ENCODE measurements at regions not wholly inside any gene's neighbourhood (a gene's known extent, or its start where the extent isn't known, plus 50 kb on each side); places are given as distances from the start of the nearest gene placed in this dataset.

- peaks cover 5% of the 10 kb centered on the region for H3K4me1 Mint-ChIP-seq
- H3K36me3 Mint-ChIP-seq (ENCODE audit: insufficient read depth), result peaks cover 1% of the 10 kb centered on the region
- H3K27ac Mint-ChIP-seq (ENCODE audit: low read depth), result no peak overlapping the region
- no peak for ATAC-seq (replicated peaks; ENCODE audit: extremely low read depth, poor library complexity, severe bottlenecking)
- no peak overlapping the region for H3K4me3 Mint-ChIP-seq
- DNase-seq (ENCODE audit: low spot score in 2 of 2), result no peak
- H3K27me3 Mint-ChIP-seq, result peaks cover 9% of the 10 kb centered on the region
- no peaks in the 10 kb centered on the region for H3K9me3 Mint-ChIP-seq
Observed at GRCh38 chr1:59027177-59027576, 243.3 kb upstream of the JUN start.

GRCh38 chr1:59028048-59028447, 244.2 kb upstream of the JUN start:
- Mint-ChIP-seq H3K27ac (ENCODE audit: low read depth) (no peak overlapping the region), H3K27me3 (peaks cover 9% of the 10 kb centered on the region), H3K4me1 (peaks cover 5% of the 10 kb centered on the region), H3K36me3 (ENCODE audit: insufficient read depth) (no peaks in the 10 kb centered on the region), H3K9me3 (no peaks in the 10 kb centered on the region), H3K4me3 (no peak overlapping the region)
- DNase-seq (ENCODE audit: low spot score in 2 of 2) (no peak), ATAC-seq (replicated peaks; ENCODE audit: extremely low read depth, poor library complexity, severe bottlenecking) (no peak)

DNA sequence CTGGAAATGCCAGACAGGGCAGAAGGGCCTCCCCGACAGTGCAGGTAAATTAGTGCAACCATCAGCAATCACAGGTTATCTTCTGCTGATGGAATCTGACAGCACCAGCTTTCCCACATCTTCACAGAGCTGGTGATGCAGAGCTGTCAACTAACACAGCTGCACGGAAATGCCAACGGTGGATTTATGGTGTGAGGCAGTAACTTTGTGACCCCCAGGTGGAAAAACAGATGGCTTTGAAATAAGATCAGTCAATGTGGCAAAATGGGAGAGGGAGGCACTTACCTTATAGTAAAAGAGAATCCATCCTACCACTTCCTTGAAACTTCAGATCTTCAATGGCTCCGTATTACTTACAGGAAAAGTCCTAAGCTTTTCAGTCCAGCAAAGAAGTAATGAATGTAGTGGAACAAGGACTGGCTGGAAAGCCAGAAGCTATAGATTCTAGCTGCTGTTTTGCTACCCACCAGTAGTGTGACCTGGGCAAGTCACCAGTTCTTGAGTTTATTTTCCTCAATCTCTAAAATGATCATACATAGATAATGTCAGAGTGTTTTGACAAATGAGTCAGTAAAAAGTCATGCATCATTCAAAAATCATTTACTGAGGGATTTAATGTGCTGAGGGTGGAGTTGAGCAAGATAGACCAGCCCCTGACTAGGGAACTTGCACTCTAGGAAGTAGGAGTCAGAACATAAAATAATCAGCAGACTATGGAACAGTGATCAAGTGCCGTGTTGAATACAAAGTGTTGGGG, 245.7 kb upstream of the JUN start:
- Mint-ChIP-seq H3K27me3 (peaks cover 9% of the 10 kb centered on the region), H3K4me3 (no peak overlapping the region), H3K4me1 (peaks cover 5% of the 10 kb centered on the region), H3K27ac (ENCODE audit: low read depth) (no peak overlapping the region), H3K9me3 (no peaks in the 10 kb centered on the region), H3K36me3 (ENCODE audit: insufficient read depth) (no peaks in the 10 kb centered on the region)
- DNase-seq (ENCODE audit: low spot score in 2 of 2) (no peak), ATAC-seq (replicated peaks; ENCODE audit: extremely low read depth, poor library complexity, severe bottlenecking) (no peak)

GRCh38 chr1:59032228-59032627, 248.4 kb upstream of the JUN start:
- H3K27me3 Mint-ChIP-seq, result no peaks in the 10 kb centered on the region
- no peaks in the 10 kb centered on the region for H3K9me3 Mint-ChIP-seq
- H3K4me1 Mint-ChIP-seq, result no peaks in the 10 kb centered on the region
- ATAC-seq (replicated peaks; ENCODE audit: extremely low read depth, poor library complexity, severe bottlenecking) (no peak), DNase-seq (ENCODE audit: low spot score in 2 of 2) (no peak)
- no peak overlapping the region for H3K4me3 Mint-ChIP-seq
- no peaks in the 10 kb centered on the region for H3K36me3 Mint-ChIP-seq (ENCODE audit: insufficient read depth)
- H3K27ac Mint-ChIP-seq (ENCODE audit: low read depth), result no peak overlapping the region

- Mint-ChIP-seq H3K27ac (ENCODE audit: low read depth) (no peak overlapping the region), H3K27me3 (no peaks in the 10 kb centered on the region), H3K4me1 (no peaks in the 10 kb centered on the region), H3K4me3 (no peak overlapping the region), H3K36me3 (ENCODE audit: insufficient read depth) (no peaks in the 10 kb centered on the region), H3K9me3 (no peaks in the 10 kb centered on the region)
- DNase-seq (ENCODE audit: low spot score in 2 of 2), result no peak
- no peak for ATAC-seq (replicated peaks; ENCODE audit: extremely low read depth, poor library complexity, severe bottlenecking)
Observed at GRCh38 chr1:59033761-59034160, 249.9 kb upstream of the JUN start.

- no peaks in the 10 kb centered on the region for H3K27me3 Mint-ChIP-seq
- H3K27ac Mint-ChIP-seq (ENCODE audit: low read depth), result no peak overlapping the region
- ATAC-seq (replicated peaks; ENCODE audit: extremely low read depth, poor library complexity, severe bottlenecking) (no peak), DNase-seq (ENCODE audit: low spot score in 2 of 2) (no peak)
- H3K36me3 Mint-ChIP-seq (ENCODE audit: insufficient read depth), result no peaks in the 10 kb centered on the region
- no peaks in the 10 kb centered on the region for H3K4me1 Mint-ChIP-seq
- no peak overlapping the region for H3K4me3 Mint-ChIP-seq
- H3K9me3 Mint-ChIP-seq, result no peaks in the 10 kb centered on the region
Observed at GRCh38 chr1:59034925-59035324, 251.1 kb upstream of the JUN start.

- no peak overlapping the region for H3K4me3 Mint-ChIP-seq
- no peaks in the 10 kb centered on the region for H3K27me3 Mint-ChIP-seq
- H3K9me3 Mint-ChIP-seq, result no peaks in the 10 kb centered on the region
- ATAC-seq (replicated peaks; ENCODE audit: extremely low read depth, poor library complexity, severe bottlenecking) (no peak), DNase-seq (ENCODE audit: low spot score in 2 of 2) (no peak)
- H3K4me1 Mint-ChIP-seq, result peaks cover 9% of the 10 kb centered on the region
- no peaks in the 10 kb centered on the region for H3K36me3 Mint-ChIP-seq (ENCODE audit: insufficient read depth)
- H3K27ac Mint-ChIP-seq (ENCODE audit: low read depth), result no peak overlapping the region
Observed at GRCh38 chr1:59039551-59039950, 255.7 kb upstream of the JUN start.

GRCh38 chr1:59040486-59040885, 256.4 kb upstream of the FGGY start:
- H3K4me1 Mint-ChIP-seq, result peaks cover 18% of the 10 kb centered on the region
- H3K27ac Mint-ChIP-seq (ENCODE audit: low read depth), result no peak overlapping the region
- DNase-seq (ENCODE audit: low spot score in 2 of 2) (no peak), ATAC-seq (replicated peaks; ENCODE audit: extremely low read depth, poor library complexity, severe bottlenecking) (no peak)
- H3K9me3 Mint-ChIP-seq, result no peaks in the 10 kb centered on the region
- no peak overlapping the region for H3K4me3 Mint-ChIP-seq
- H3K27me3 Mint-ChIP-seq, result no peaks in the 10 kb centered on the region
- no peaks in the 10 kb centered on the region for H3K36me3 Mint-ChIP-seq (ENCODE audit: insufficient read depth)

DNA sequence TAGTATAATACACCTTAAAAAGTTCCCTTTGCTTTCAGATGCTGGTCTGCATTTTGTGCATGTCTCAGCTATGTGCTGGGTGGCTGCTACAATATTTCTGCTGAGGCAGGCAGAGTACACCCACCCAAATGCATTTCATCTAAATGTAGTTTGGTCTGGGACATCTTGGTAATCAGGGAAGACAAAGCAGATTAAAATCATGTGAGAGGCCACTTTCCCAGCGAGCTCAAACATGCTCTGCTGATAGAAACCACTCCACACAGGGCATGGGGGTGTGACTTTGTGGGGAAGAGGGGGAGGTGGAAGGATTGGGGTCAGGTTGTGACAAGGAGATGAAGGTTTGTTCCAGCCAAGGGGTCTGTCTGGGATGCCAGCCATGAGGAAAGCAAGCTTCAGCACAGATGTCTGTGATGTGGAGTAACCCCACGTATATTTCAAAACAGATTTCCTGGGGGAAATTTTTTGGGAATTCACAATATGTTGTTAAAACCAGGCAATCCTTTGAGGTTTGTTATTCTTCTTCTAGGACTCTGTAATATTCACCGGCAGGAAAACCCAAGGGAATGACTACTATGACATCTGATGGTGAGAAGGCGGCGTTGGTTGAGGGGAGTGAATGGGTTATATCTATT, 255.1 kb upstream of the FGGY start:
- Mint-ChIP-seq H3K4me3 (no peak overlapping the region), H3K27me3 (no peaks in the 10 kb centered on the region), H3K27ac (ENCODE audit: low read depth) (no peak overlapping the region), H3K9me3 (no peaks in the 10 kb centered on the region), H3K4me1 (peaks cover 31% of the 10 kb centered on the region), H3K36me3 (ENCODE audit: insufficient read depth) (no peaks in the 10 kb centered on the region)
- DNase-seq (ENCODE audit: low spot score in 2 of 2) (no peak), ATAC-seq (replicated peaks; ENCODE audit: extremely low read depth, poor library complexity, severe bottlenecking) (no peak)

DNA sequence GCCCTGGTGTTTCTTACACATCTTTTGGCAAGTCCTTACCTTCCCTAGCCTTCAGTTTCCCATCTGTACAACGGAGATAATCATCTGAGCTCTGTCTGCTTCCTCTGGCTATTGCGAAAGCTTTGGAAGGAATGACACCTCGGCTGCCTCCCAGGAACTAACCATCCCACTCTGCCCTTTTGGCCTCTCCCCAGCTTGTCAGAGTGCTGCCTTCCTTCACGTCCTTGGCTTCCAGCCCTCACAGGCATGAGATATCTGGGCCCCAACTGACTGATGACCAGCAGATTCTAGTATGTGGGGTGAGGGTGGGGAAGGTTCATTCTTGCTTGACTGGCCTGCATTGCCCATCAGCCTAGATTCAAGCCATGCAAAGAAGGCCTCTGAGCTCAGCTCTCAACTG, 253.1 kb upstream of the FGGY start:
- no peak for ATAC-seq (replicated peaks; ENCODE audit: extremely low read depth, poor library complexity, severe bottlenecking)
- no peaks in the 10 kb centered on the region for H3K9me3 Mint-ChIP-seq
- no peaks in the 10 kb centered on the region for H3K27me3 Mint-ChIP-seq
- H3K27ac Mint-ChIP-seq (ENCODE audit: low read depth), result no peak overlapping the region
- no peaks in the 10 kb centered on the region for H3K36me3 Mint-ChIP-seq (ENCODE audit: insufficient read depth)
- no peak overlapping the region for H3K4me3 Mint-ChIP-seq
- DNase-seq (ENCODE audit: low spot score in 2 of 2), result no peak
- H3K4me1 Mint-ChIP-seq, result peaks cover 43% of the 10 kb centered on the region

DNA sequence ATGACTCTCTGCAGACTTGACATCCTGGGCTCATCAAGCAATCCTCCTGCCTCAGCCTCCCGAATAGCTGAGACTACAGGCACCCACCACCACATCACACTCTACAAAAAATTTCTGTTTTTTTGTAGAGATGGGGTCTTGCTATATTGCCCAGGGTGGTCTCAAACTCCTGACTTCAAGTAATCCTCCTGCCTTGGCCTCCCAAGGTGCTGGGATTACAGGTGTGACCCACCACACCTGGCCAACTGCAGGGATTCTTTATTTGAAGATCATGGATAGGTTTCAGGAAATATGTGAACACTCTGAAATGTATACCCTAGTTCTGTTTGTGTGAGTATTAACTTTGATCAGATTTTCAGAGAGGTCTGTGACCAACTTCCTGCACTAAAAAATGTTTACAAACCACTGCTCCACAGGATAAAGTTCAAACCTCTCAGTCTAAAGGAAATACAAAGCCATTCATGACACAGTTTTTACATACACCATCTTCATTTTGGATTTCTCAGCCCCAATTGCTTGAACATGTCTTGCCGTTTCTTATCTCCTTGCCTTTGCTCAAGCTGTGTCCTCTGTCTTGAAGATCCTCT, 252.3 kb upstream of the FGGY start:
- H3K27ac Mint-ChIP-seq (ENCODE audit: low read depth), result peak overlapping the region; percentile 87
- DNase-seq (ENCODE audit: low spot score in 2 of 2) (no peak), ATAC-seq (replicated peaks; ENCODE audit: extremely low read depth, poor library complexity, severe bottlenecking) (peak; percentile 38)
- H3K27me3 Mint-ChIP-seq, result no peaks in the 10 kb centered on the region
- H3K36me3 Mint-ChIP-seq (ENCODE audit: insufficient read depth), result no peaks in the 10 kb centered on the region
- H3K4me1 Mint-ChIP-seq, result peaks cover 43% of the 10 kb centered on the region
- peak overlapping the region; percentile 51 for H3K4me3 Mint-ChIP-seq
- H3K9me3 Mint-ChIP-seq, result no peaks in the 10 kb centered on the region

- Mint-ChIP-seq H3K27me3 (no peaks in the 10 kb centered on the region), H3K9me3 (no peaks in the 10 kb centered on the region), H3K4me1 (peaks cover 43% of the 10 kb centered on the region)
Observed at GRCh38 chr1:59045137-59045536, 251.8 kb upstream of the FGGY start.

GRCh38 chr1:59045636-59046035, 251.3 kb upstream of the FGGY start:
- H3K27ac Mint-ChIP-seq (ENCODE audit: low read depth), result peak overlapping the region; percentile 87
- ATAC-seq (replicated peaks; ENCODE audit: extremely low read depth, poor library complexity, severe bottlenecking), result no peak
- H3K4me3 Mint-ChIP-seq, result peak overlapping the region; percentile 51

More at GRCh38 chr1:59045137-59045536, 251.8 kb upstream of the FGGY start:
- peak; percentile 45 for ATAC-seq (replicated peaks; ENCODE audit: extremely low read depth, poor library complexity, severe bottlenecking)
- Mint-ChIP-seq H3K27ac (ENCODE audit: low read depth) (peak overlapping the region; percentile 87), H3K4me3 (peak overlapping the region; percentile 51), H3K36me3 (ENCODE audit: insufficient read depth) (no peaks in the 10 kb centered on the region)
- DNase-seq (ENCODE audit: low spot score in 2 of 2), result no peak

More at GRCh38 chr1:59045636-59046035, 251.3 kb upstream of the FGGY start:
- Mint-ChIP-seq H3K4me1 (peaks cover 43% of the 10 kb centered on the region), H3K27me3 (no peaks in the 10 kb centered on the region), H3K36me3 (ENCODE audit: insufficient read depth) (no peaks in the 10 kb centered on the region), H3K9me3 (no peaks in the 10 kb centered on the region)
- DNase-seq (ENCODE audit: low spot score in 2 of 2), result no peak
